ENCODE measurements at regions not wholly inside any gene's neighbourhood (a gene's known extent, or its start where the extent isn't known, plus 50 kb on each side); places are given as distances from the start of the nearest gene placed in this dataset.

DNA sequence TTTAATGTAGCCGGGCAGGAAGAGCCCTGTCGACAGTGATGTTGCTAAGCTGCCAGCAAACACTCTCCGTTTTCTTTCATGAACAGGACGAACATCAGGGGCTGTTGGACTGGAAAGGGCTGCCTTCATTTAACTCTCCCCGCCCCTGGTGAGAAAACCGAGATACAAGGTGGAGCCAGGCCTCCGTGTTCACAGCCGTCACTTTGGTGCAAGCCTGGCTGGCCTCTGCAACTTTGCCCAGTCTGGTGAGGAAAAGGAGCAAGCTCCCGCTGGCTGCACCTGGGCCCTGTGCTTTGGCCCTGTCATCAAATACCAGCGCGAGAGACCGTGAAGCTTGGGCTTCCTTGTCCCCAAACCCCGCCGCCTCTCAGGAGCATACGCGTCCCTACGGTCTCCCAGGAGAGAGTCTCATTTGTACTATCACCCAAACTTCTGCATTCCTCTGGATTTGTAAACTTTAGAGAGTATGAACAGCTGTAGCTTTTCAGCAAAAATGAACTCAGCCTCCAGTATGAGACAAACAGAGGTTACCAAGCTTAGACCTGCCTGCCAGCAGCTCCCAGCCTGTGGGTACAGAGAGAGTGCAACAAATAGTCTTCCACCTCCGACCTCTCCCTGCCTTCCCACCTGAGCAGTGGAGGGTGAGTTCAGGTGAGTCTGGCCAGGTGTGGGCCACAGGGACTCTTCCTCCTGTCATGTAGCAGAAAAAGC lies 445.3 kb upstream of the MGMT start:
- no peaks in the 10 kb centered on the region for H3F3A ChIP-seq (ENCODE audit: insufficient read depth, low read length)
- H3K4me2 ChIP-seq (ENCODE audit: low read length): no peak overlapping the region
- H3K4me1 ChIP-seq (ENCODE audit: insufficient read depth, low read length, severe bottlenecking): no peaks in the 10 kb centered on the region
- no peaks in the 10 kb centered on the region for H3K9me3 ChIP-seq (ENCODE audit: low read length)
- H3K9me2 ChIP-seq (ENCODE audit: low read depth, low read length): no peaks in the 10 kb centered on the region
- no peak for TF ChIP-seq EZH2 (IDR thresholded peaks at IDR 0.05; ENCODE audit: borderline replicate concordance, low read length)
- TF ChIP-seq, protein P1, sequence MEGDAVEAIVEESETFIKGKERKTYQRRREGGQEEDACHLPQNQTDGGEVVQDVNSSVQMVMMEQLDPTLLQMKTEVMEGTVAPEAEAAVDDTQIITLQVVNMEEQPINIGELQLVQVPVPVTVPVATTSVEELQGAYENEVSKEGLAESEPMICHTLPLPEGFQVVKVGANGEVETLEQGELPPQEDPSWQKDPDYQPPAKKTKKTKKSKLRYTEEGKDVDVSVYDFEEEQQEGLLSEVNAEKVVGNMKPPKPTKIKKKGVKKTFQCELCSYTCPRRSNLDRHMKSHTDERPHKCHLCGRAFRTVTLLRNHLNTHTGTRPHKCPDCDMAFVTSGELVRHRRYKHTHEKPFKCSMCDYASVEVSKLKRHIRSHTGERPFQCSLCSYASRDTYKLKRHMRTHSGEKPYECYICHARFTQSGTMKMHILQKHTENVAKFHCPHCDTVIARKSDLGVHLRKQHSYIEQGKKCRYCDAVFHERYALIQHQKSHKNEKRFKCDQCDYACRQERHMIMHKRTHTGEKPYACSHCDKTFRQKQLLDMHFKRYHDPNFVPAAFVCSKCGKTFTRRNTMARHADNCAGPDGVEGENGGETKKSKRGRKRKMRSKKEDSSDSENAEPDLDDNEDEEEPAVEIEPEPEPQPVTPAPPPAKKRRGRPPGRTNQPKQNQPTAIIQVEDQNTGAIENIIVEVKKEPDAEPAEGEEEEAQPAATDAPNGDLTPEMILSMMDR (IDR thresholded peaks at IDR 0.05; ENCODE audit: low read length): no peak
- H3K79me2 ChIP-seq (ENCODE audit: insufficient read depth, low read length): no peaks in the 10 kb centered on the region
- H3K27me3 ChIP-seq (ENCODE audit: insufficient read depth, low read length): no peaks in the 10 kb centered on the region
- H4K20me1 ChIP-seq (ENCODE audit: insufficient read depth, low read length): no peaks in the 10 kb centered on the region
- H3K27ac ChIP-seq (ENCODE audit: low read depth, low read length, poor library complexity, severe bottlenecking): no peak overlapping the region
- H3K9ac ChIP-seq (ENCODE audit: low read length): no peak overlapping the region
- H2AFZ ChIP-seq (ENCODE audit: low read length): no peak overlapping the region
- H3K4me3 ChIP-seq (ENCODE audit: low read depth, low read length, poor library complexity, severe bottlenecking): no peak overlapping the region
- H3K36me3 ChIP-seq (ENCODE audit: insufficient read depth, low read length): no peaks in the 10 kb centered on the region

DNA sequence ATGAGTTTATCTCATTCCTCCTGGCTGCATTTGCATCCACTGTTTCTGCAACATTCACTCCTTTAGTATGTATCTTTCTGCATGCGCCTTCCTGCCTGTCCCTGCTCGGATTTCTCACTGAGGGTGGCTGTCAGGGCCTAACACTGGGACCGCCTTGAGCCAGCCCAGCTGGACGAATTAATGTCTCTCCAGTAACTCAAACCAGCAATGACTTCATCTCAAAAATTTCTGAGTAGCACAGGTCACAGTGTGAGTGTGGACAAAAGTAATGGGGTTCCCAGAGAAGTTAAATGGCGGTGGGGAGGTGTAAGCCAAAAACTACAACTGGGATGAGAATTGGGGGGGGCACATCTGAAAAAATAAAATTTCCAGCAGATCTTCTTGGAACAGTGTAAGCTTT lies 444.0 kb upstream of the MGMT start:
- TF ChIP-seq EZH2 (IDR thresholded peaks at IDR 0.05; ENCODE audit: borderline replicate concordance, low read length): no peak
- TF ChIP-seq, protein P1 (IDR thresholded peaks at IDR 0.05; ENCODE audit: low read length): no peak
- Histone ChIP-seq H3K9me3 (ENCODE audit: low read length) (no peaks in the 10 kb centered on the region), H3K79me2 (ENCODE audit: insufficient read depth, low read length) (no peaks in the 10 kb centered on the region), H3K36me3 (ENCODE audit: insufficient read depth, low read length) (no peaks in the 10 kb centered on the region), H3K27ac (ENCODE audit: low read depth, low read length, poor library complexity, severe bottlenecking) (no peak overlapping the region), H2AFZ (ENCODE audit: low read length) (no peak overlapping the region), H3K4me1 (ENCODE audit: insufficient read depth, low read length, severe bottlenecking) (no peaks in the 10 kb centered on the region), H3K9ac (ENCODE audit: low read length) (no peak overlapping the region), H4K20me1 (ENCODE audit: insufficient read depth, low read length) (no peaks in the 10 kb centered on the region), H3F3A (ENCODE audit: insufficient read depth, low read length) (no peaks in the 10 kb centered on the region), H3K9me2 (ENCODE audit: low read depth, low read length) (no peaks in the 10 kb centered on the region), H3K4me3 (ENCODE audit: low read depth, low read length, poor library complexity, severe bottlenecking) (no peak overlapping the region), H3K27me3 (ENCODE audit: insufficient read depth, low read length) (no peaks in the 10 kb centered on the region), H3K4me2 (ENCODE audit: low read length) (no peak overlapping the region)

DNA sequence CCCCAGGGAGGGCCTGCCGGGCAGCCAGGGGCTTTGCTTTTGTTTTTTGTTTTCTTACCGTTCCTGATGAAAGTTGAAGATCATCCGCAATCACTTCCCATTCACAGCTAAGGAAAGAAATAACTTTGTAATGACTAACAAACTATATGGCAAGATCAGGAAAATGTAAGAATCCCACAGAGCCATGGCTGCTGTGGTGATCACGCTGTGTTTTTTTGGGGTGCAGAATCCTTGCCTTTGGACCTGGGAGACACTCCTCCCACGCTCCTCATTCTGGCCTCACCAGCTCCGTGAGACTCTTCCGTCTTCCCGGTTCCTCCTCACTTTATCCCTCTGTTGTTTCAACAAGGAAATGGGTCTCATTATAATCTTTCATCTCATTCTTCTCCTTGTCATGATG lies 443.0 kb upstream of the MGMT start:
- TF ChIP-seq, protein P1 (IDR thresholded peaks at IDR 0.05; ENCODE audit: low read length): no peak
- TF ChIP-seq EZH2 (IDR thresholded peaks at IDR 0.05; ENCODE audit: borderline replicate concordance, low read length): no peak
- H3K36me3 ChIP-seq (ENCODE audit: insufficient read depth, low read length): no peaks in the 10 kb centered on the region
- H2AFZ ChIP-seq (ENCODE audit: low read length): no peak overlapping the region
- no peaks in the 10 kb centered on the region for H3K9me2 ChIP-seq (ENCODE audit: low read depth, low read length)
- no peaks in the 10 kb centered on the region for H3K4me1 ChIP-seq (ENCODE audit: insufficient read depth, low read length, severe bottlenecking)
- no peaks in the 10 kb centered on the region for H3K79me2 ChIP-seq (ENCODE audit: insufficient read depth, low read length)
- no peaks in the 10 kb centered on the region for H3K27me3 ChIP-seq (ENCODE audit: insufficient read depth, low read length)
- no peak overlapping the region for H3K4me3 ChIP-seq (ENCODE audit: low read depth, low read length, poor library complexity, severe bottlenecking)
- no peak overlapping the region for H3K4me2 ChIP-seq (ENCODE audit: low read length)
- H3K9ac ChIP-seq (ENCODE audit: low read length): no peak overlapping the region
- no peaks in the 10 kb centered on the region for H4K20me1 ChIP-seq (ENCODE audit: insufficient read depth, low read length)
- no peaks in the 10 kb centered on the region for H3K9me3 ChIP-seq (ENCODE audit: low read length)
- H3K27ac ChIP-seq (ENCODE audit: low read depth, low read length, poor library complexity, severe bottlenecking): no peak overlapping the region
- H3F3A ChIP-seq (ENCODE audit: insufficient read depth, low read length): no peaks in the 10 kb centered on the region
